Thoracic aorta (tissue), 2 donors: ENCODE measurements at regions not wholly inside any gene's neighbourhood (a gene's known extent, or its start where the extent isn't known, plus 50 kb on each side); places are given as distances from the start of the nearest gene placed in this dataset.

Experiments
- ATAC-seq: fragments of 150-250 bp; one replicate; pipeline ENCODE4 v1.8.0; 2017; ENCODE audit warnings: low read depth; ENCODE audit not compliant: insufficient number of reproducible peaks, low FRiP score
- DNase-seq: peaks from one replicate; pipeline ENCODE4 v3.0.0-alpha.2; 2020; ENCODE audit warnings: low spot score
- H3K27ac ChIP-seq, 2 donors: fragments of 200-600 bp; sonication (generic); 1 replicate in 1 of 2; 2 replicates in 1 of 2; pipeline ENCODE4 v1.5.1; 2016; ENCODE audit warnings: mild to moderate bottlenecking in 2 of 2, moderate library complexity in 2 of 2
- H3K27me3 ChIP-seq: fragments of 200-600 bp; sonication (generic); replicated peaks from 2 replicates; pipeline ENCODE4 v1.6.0; 2016; ENCODE audit warnings: mild to moderate bottlenecking; ENCODE audit not compliant: insufficient read depth
- H3K36me3 ChIP-seq: fragments of 200-600 bp; sonication (generic); one replicate; pipeline ENCODE4 v1.5.1; 2016
- H3K4me1 ChIP-seq, 2 donors: fragments of 200-600 bp; sonication (generic); 1 replicate in 1 of 2; 2 replicates in 1 of 2; pipeline versions ENCODE4 v1.5.1 to v1.6.0; 2016; ENCODE audit warnings: low read depth in 2 of 2, mild to moderate bottlenecking in 1 of 2; ENCODE audit not compliant: control insufficient read depth in 1 of 2
- H3K4me3 ChIP-seq: fragments of 200-600 bp; sonication (generic); 2 replicates; pipeline ENCODE4 v1.5.1; 2016; ENCODE audit warnings: mild to moderate bottlenecking
- H3K9me3 ChIP-seq: fragments of 200-600 bp; sonication (generic); 2 replicates; pipeline ENCODE4 v1.5.1; 2016
- TF ChIP-seq, protein P1 (sequence below): fragments of 200-600 bp; sonication (generic); IDR thresholded peaks from one replicate; pipeline ENCODE4 v1.5.1; 2019; ENCODE audit warnings: antibody characterized with exemption

DNA sequence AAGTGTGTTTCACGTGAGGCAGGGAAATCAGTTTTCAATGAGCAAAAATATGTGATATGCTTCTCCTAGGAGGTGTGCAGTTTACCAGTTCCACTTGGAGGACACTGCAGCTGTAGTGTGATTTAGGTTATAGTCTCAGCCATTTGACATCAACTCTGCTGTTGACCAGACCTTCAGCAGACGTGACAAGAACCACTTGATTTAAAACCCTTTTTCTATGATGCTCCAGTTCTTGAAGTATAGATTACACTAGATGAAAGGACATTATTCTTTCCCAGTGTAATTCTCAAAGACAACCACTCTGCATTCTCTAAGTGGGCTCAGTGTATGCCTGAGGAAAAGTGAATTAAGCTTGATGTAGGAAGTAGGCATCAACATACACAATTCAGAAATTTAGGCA lies 480.8 kb downstream of the TBC1D32 start:
- no peaks in the 10 kb centered on the region for H3K4me1 ChIP-seq
- no peak overlapping the region for H3K4me3 ChIP-seq
- H3K27ac ChIP-seq = no peak overlapping the region
- ATAC-seq (no peak), DNase-seq (no peak)
- no peaks in the 10 kb centered on the region for H3K27me3 ChIP-seq
- TF ChIP-seq, protein P1, sequence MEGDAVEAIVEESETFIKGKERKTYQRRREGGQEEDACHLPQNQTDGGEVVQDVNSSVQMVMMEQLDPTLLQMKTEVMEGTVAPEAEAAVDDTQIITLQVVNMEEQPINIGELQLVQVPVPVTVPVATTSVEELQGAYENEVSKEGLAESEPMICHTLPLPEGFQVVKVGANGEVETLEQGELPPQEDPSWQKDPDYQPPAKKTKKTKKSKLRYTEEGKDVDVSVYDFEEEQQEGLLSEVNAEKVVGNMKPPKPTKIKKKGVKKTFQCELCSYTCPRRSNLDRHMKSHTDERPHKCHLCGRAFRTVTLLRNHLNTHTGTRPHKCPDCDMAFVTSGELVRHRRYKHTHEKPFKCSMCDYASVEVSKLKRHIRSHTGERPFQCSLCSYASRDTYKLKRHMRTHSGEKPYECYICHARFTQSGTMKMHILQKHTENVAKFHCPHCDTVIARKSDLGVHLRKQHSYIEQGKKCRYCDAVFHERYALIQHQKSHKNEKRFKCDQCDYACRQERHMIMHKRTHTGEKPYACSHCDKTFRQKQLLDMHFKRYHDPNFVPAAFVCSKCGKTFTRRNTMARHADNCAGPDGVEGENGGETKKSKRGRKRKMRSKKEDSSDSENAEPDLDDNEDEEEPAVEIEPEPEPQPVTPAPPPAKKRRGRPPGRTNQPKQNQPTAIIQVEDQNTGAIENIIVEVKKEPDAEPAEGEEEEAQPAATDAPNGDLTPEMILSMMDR = no peak
- no peaks in the 10 kb centered on the region for H3K9me3 ChIP-seq
- no peaks in the 10 kb centered on the region for H3K36me3 ChIP-seq

DNA sequence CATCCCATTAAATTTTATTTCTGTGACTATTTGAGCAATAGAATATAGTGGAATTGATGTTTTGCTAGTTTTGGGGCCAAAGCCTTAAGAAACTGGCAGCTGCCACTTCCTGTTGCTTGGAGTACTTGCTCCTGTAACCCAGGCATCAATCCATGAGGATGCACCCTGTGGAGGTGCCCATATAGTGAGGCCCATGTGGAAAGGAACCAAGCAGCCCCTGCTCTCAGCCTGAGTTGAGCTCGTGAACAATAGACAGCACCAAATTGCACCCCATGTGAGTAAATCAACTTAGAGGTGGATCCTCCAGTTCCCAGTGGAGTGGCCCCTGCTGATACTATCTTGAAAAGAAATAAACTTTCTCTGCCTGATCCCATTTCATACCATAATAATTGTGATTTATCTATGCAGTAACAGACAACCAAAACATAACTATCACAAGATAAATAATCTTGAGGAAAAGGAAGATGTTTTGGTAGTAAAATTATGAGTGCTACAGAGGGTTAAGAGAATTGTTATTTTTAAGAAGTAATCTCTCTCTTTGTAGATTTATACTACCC lies 481.9 kb downstream of the TBC1D32 start:
- ATAC-seq = no peak

DNA sequence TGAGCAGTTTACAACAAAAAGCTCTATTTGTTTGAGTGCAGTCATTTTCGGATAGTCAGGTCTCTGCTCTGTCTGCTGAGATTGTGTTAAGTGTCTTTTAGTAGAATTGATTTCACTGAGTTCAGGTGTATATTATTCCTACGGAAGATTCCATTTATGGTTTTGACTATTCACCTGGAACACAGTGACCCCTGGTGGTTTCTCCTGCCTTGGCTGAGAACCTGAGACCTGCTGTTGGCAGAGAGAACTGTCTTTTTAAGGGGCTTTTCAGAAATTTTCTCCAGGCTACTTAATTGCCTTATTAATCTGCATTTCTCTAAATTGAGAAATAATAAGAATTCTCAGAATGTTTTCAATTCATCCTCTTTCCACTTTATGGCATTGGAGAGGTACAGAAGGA lies 508.0 kb downstream of the TBC1D32 start:
- ATAC-seq (no peak), DNase-seq (no peak)
- TF ChIP-seq, protein P1 = peak; percentile 15
- Histone ChIP-seq H3K4me1 (no peaks in the 10 kb centered on the region), H3K36me3 (no peaks in the 10 kb centered on the region), H3K27me3 (no peaks in the 10 kb centered on the region), H3K9me3 (no peaks in the 10 kb centered on the region), H3K4me3 (no peak overlapping the region), H3K27ac (no peak overlapping the region)

More for the DNA sequence above, 481.9 kb downstream of the TBC1D32 start:
- Histone ChIP-seq H3K27me3 (no peaks in the 10 kb centered on the region), H3K9me3 (no peaks in the 10 kb centered on the region), H3K4me3 (no peak overlapping the region), H3K27ac (no peak overlapping the region), H3K36me3 (no peaks in the 10 kb centered on the region), H3K4me1 (no peaks in the 10 kb centered on the region)
- no peak for DNase-seq
- TF ChIP-seq, protein P1 = no peak

DNA sequence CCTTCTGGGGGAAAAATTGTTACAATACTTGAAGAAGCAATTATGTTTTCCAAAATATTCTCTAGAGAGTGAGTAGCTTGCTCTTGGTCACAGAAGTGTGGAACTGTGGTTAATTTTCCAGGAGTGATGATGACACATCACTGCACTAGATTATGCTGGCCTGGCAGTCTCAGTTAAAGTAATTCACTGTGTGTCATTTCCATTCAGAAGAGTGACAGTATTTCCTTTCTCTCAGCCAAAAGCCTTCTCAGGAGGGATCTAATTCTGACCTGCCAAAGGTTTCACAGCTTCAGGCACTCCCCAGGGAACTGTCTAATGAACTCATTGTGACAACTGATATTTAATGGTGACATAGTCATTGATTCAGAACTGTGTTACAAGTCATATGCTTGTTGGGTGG lies 517.5 kb downstream of the TBC1D32 start:
- H3K4me3 ChIP-seq = no peak overlapping the region
- no peaks in the 10 kb centered on the region for H3K36me3 ChIP-seq
- ATAC-seq (no peak), DNase-seq (no peak)
- no peaks in the 10 kb centered on the region for H3K4me1 ChIP-seq
- TF ChIP-seq, protein P1 = no peak
- H3K27me3 ChIP-seq = no peaks in the 10 kb centered on the region
- no peaks in the 10 kb centered on the region for H3K9me3 ChIP-seq
- H3K27ac ChIP-seq = no peak overlapping the region

DNA sequence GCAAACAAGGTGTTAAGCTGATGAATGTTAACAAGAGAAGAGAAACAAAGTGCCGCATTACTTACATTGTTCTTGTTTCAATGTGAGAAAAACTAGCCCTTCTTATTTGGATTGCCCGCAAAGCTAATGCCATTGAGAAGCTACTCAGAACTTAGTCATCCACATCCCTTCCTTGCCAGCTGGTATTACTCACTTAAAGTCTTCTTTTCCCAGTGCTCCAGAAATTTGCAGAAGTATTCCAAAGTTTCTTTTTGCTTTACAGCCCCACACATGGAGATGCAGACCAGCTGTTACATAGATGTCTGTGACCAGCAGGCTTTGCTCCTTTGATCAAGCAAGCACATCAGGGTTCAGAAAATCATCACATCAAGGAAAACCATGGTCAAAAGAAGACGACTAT lies 529.0 kb downstream of the TBC1D32 start:
- Histone ChIP-seq H3K9me3 (no peaks in the 10 kb centered on the region), H3K36me3 (no peaks in the 10 kb centered on the region), H3K4me3 (no peak overlapping the region), H3K27ac (no peak overlapping the region), H3K27me3 (no peaks in the 10 kb centered on the region), H3K4me1 (no peaks in the 10 kb centered on the region)
- TF ChIP-seq, protein P1 = no peak
- DNase-seq (no peak), ATAC-seq (no peak)
